ENCODE measurements at regions not wholly inside any gene's neighbourhood (a gene's known extent, or its start where the extent isn't known, plus 50 kb on each side); places are given as distances from the start of the nearest gene placed in this dataset.
"Not testable (repeated sequence)": the region's sequence is repeated elsewhere in the genome, so short reads cannot be mapped to it uniquely, and the experiment has no call there.

DNA sequence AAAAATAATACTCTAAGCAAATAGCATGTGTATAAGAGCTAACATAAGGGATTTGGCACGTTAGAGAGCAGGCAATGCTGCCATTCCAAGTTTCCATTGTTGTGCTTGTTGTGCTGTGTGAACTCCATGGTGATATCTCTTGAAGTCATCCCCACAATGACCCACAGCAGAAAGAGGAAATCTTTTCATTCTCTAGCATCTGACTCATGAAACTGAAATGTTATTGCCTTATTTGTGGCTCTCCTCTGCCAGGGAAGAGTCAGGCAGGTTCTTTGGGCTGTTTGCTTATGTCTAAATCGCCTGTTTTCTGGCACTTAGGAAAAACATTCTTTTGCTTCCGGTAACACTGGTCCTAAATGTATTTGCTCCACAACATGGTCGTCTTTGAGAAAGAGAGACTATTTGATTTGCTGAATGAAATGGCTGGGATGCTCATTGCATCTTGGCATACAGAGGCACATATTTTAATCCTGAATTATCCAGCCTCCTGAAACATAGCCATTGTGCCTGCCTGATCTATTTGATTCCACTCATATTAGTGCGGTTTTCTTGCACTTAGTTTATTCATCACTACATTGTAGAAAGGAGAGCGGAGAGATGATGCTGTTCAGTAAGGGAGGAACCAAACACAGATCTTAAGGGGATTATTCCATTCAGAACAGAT is 188.8 kb downstream of the CSNK1G3 start:
- TF ChIP-seq, protein P1, sequence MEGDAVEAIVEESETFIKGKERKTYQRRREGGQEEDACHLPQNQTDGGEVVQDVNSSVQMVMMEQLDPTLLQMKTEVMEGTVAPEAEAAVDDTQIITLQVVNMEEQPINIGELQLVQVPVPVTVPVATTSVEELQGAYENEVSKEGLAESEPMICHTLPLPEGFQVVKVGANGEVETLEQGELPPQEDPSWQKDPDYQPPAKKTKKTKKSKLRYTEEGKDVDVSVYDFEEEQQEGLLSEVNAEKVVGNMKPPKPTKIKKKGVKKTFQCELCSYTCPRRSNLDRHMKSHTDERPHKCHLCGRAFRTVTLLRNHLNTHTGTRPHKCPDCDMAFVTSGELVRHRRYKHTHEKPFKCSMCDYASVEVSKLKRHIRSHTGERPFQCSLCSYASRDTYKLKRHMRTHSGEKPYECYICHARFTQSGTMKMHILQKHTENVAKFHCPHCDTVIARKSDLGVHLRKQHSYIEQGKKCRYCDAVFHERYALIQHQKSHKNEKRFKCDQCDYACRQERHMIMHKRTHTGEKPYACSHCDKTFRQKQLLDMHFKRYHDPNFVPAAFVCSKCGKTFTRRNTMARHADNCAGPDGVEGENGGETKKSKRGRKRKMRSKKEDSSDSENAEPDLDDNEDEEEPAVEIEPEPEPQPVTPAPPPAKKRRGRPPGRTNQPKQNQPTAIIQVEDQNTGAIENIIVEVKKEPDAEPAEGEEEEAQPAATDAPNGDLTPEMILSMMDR (IDR thresholded peaks at IDR 0.05; ENCODE audit: control extremely low read depth, extremely low read depth, low read depth, missing control alignments) = no peak
- POLR2A ChIA-PET = no interaction called here
- no peak for DNase-seq (ENCODE audit: extremely low spot score)
- CTCF ChIA-PET = no interaction called here

DNA sequence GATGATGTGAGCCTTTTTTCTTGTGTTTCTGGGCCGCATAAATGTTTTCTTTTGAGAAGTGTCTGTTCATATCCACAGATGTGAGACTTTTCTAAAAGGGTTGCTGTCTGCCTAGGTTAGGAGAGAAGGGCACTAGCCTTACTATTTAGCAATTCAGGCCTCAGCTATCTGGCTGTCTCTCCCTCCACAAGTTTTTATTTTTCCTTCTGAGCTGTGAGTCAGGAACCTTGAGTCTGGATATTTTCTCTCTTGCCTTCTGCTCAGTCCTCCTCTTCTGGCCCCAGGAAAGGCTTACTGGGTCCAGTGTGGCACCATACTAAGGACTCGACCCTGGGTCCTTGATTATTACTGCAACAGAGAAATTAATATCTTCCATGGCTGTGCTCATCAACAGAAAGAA is 187.6 kb downstream of the CSNK1G3 start:
- no peak for DNase-seq (ENCODE audit: extremely low spot score)
- ChIA-PET CTCF (no interaction called here), POLR2A (no interaction called here)
- TF ChIP-seq, protein P1 (IDR thresholded peaks at IDR 0.05; ENCODE audit: control extremely low read depth, extremely low read depth, low read depth, missing control alignments) = no peak

DNA sequence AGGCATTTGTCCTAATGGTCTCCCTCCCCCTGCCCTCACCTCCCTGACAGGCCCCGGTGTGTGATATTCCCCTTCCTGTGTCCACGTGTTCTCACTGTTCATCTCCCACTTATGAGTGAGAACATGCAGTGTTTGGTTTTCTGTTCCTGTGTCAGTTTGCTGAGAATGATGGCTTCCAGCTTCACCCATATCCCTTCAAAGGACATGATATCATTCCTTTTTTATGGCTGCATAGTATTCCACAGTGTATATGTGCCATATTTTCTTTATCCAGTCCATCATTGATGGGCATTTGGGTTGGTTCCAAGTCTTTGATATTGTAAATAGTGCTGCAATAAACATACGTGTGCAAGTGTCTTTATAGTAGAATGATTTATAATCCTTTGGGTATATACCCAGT is 187.0 kb downstream of the CSNK1G3 start:
- DNase-seq (ENCODE audit: extremely low spot score); CTCF ChIA-PET; POLR2A ChIA-PET: not testable (repeated sequence)

DNA sequence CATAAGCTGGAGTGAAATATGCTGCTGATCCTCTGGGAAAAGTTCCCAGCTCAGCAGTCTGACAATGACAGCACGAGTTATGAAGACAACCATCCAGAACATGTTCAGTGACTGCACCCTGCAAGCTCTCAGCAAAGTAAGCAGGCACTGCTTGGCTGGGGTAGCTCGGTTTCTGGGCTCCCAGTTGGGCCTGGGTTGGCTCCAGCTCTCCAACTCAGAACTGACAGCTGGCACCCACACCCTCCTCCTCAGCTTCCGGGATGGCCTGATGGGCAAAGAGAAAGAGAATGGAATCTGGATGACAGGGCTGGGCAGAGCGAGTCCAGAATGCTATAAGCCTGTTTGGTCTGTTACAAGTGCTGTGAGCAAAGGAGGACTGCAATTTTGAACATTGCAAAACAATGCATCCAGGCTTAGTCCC is 185.0 kb downstream of the CSNK1G3 start:
- ChIA-PET CTCF (interaction anchor here (1.2 kb wide), 1 partner anchor 16 kb away, joined by 3 read pairs; no protein-coding TSS in a partner anchor), POLR2A (no interaction called here)
- TF ChIP-seq, protein P1 (IDR thresholded peaks at IDR 0.05; ENCODE audit: control extremely low read depth, extremely low read depth, low read depth, missing control alignments) = no peak
- no peak for DNase-seq (ENCODE audit: extremely low spot score)

DNA sequence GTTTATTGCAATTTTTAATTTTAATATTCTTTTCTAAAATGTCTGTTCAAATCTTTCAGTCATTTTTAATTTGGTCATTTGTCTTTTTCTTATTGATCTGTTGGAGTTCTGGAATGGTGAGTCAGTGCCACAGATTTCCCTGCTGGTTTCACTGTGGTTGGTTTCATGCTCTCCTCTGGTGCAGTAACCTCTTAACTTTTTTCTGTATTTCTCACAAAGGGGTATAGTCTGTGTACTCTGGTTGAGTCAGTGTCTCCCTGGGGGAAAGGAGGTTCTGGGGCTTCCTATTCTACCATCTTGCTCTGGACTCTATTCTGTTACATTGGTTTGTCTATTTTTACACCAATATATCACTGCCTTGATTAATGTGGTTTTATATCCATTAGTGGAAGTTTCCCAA is 178.8 kb downstream of the CSNK1G3 start:
- POLR2A ChIA-PET = no interaction called here
- CTCF ChIA-PET = no interaction called here

DNA sequence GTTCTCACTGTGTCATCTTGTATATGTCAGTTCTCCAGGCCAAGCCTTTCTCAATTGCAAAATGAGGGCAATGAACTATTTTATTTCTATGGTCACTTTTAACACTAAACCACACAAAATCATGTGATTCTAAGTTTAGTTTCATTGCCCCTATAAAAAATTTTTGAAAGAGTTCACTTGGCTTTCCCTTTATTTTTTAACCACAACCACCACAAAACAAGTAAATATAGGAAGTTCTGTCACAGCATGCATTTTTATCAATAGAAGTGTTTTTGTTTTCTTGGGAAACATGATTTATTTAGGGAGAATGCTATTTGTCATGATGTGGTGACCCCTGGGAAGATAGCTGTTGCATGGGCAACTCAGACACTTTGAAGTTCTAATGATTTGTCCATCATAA is 169.1 kb downstream of the CSNK1G3 start:
- ChIA-PET POLR2A (no interaction called here), CTCF (no interaction called here)
- TF ChIP-seq, protein P1 (IDR thresholded peaks at IDR 0.05; ENCODE audit: control extremely low read depth, extremely low read depth, low read depth, missing control alignments) = no peak
- no peak for DNase-seq (ENCODE audit: extremely low spot score)

More for the DNA sequence above, 178.8 kb downstream of the CSNK1G3 start:
- DNase-seq (ENCODE audit: extremely low spot score) = no peak
- TF ChIP-seq, protein P1 (IDR thresholded peaks at IDR 0.05; ENCODE audit: control extremely low read depth, extremely low read depth, low read depth, missing control alignments) = no peak

DNA sequence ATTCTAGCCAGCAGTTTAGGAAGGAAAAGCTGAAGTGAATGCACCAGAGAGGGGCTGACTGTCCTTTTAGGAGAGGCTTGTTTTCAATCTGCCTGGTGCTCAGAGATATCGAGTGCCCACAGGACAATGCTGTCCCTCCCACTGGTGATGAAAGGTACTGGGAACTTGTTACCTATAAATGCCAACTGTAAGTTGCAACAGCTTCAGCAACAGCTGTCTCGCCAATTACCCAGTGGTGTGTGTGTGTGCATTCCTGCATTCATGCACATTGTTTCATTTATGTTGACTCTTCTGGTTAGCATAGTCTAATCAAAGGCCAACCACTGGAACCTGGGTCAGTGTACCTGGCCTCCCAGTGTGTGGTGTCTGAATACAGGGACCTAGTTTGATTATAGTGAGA is 161.1 kb downstream of the CSNK1G3 start:
- ChIA-PET CTCF (interaction anchor here (0.7 kb wide), 1 partner anchor 427 kb away, joined by 3 read pairs; no protein-coding TSS in a partner anchor), POLR2A (no interaction called here)
- no peak for DNase-seq (ENCODE audit: extremely low spot score)
- TF ChIP-seq, protein P1 (IDR thresholded peaks at IDR 0.05; ENCODE audit: control extremely low read depth, extremely low read depth, low read depth, missing control alignments) = no peak
